HG03039 (cell line): ENCODE measurements at regions not wholly inside any gene's neighbourhood (a gene's known extent, or its start where the extent isn't known, plus 50 kb on each side); places are given as distances from the start of the nearest gene placed in this dataset.
"Not testable (repeated sequence)": the region's sequence is repeated elsewhere in the genome, so short reads cannot be mapped to it uniquely, and the experiment has no call there.

ENCODE experiments used
- ATAC-seq: cut with Tn5 transposase; IDR thresholded peaks from one replicate; pipeline ENCODE4 v1.9.1; 2021; ENCODE audit warnings: mild to moderate bottlenecking, moderate library complexity; ENCODE audit not compliant: unreplicated experiment

GRCh38 chr7:81234896-81235295, 316.0 kb upstream of the SEMA3C start:
- no peak for ATAC-seq

DNA sequence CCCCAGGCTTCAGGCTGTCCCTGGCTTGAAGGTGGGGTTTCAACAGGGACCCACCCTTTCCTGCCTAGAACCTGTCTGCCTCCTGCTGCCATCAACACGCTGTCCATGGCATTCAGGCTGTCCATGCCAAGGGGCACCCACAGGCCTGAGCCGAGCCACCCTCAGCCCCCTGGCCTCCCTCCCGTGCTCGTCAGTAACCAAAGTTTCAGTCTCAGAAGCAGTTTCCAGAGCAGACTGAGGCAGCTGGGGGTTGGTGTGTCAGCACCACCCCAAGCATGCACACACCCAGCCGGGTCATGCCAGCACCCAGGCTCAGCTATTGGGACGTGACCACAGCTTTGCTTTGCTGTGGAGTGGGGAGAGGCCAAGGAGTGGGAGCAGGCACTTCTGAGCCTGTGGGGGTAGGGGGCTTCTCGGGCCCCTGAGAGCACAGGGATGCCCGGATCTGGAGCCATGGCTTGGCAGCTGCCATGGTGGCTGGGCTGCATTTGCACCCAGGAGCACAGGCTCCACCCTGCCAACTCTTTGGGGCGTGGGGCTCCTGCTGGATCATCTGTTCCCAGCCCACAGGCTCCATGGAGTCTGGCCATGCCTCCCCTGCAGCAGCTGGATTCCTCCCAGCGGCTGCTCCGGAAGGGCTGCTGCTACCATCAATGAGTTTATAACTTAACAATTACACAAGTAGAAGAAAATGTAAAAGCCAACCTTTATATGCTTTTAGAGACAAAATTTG, 314.5 kb upstream of the SEMA3C start:
- ATAC-seq = no peak

DNA sequence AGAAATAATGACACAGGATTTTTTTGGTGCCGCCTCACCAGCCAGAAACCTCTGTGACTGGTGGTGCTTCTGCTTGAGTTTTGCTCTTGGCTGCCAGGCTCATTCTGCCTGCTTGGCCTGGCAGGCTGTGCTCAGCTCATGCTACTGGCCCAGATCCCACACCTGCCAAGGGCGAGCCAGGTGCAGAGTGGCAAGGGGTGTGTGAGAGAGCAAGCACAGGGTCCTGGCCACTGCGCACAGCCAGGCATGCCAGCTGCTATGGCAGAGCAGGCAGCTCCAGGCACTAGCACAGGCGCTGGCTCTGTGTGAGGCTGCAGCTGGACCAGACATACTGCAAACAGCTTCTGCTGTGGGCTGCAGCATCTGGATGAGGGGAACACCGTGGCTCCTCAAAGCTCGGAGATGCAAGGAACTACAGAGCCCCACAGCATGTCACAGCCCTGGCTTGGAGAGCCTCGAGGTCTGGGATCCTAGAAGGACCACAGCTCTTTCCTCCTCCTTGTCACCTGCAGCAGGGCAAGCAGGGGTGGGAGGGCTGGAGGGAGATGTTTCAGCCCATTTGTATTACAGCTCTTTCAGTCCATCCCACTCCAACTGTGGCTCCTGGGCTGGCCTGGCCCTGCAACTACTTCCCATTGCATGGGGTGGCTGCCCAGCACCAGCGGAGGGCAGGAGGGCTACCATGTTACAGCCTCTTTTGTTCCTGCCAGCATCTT, 313.4 kb upstream of the SEMA3C start:
- no peak for ATAC-seq

- no peak for ATAC-seq
Observed at GRCh38 chr7:81231301-81231838, 312.5 kb upstream of the SEMA3C start.

DNA sequence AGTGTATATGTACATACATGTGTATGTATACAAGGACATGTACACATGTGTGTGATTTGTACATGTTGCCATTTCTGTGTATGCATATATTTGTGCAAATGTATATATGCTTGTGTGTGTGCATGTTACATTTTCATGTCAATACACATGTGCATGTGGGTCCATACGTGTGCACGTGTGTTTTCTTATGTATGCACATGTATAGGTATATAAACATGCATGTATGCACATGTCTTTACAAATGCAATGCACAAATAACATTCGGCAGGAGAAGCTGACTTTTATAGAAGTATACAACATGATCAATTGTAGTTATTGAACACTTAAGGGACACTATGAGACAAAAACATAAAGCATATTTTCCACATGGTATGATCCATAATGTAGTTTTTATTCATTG, 307.4 kb upstream of the SEMA3C start:
- no peak for ATAC-seq

- not testable (repeated sequence) for ATAC-seq
Observed at GRCh38 chr7:81222692-81223091, 303.8 kb upstream of the SEMA3C start.

DNA sequence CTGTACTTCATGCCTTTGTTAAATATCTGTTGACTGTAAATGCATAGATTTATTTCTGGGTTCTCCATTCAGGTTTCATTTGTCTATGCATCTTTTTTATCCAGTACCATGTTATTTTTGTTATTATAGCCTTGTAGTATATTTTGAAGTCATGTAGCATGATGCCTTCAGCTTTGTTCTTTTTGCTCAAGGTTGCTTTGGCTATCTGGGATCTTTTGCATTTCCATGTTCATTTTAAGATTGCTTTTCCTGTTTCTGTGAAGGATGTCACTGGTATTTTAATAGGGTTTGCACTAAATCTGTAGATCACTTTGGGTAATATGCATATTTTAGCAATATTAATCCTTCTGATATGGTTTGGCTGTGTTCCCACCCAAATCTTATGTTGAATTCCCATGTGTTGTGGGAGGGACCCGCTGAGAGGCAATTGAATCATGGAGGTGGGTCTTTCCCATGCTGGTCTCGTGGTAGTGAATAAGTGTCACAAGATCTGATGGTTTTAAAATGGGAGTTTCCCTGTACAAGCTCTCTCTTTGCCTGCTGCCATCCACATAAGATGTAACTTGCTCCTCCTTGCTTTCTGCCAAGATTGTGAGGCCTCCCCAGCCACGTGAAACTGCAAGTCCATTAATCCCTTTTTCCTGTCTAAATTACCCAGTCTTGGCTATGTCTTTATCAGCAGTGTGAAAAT, 302.8 kb upstream of the SEMA3C start:
- no peak for ATAC-seq

- no peak for ATAC-seq
Observed at GRCh38 chr7:81218480-81219106, 299.7 kb upstream of the SEMA3C start.

DNA sequence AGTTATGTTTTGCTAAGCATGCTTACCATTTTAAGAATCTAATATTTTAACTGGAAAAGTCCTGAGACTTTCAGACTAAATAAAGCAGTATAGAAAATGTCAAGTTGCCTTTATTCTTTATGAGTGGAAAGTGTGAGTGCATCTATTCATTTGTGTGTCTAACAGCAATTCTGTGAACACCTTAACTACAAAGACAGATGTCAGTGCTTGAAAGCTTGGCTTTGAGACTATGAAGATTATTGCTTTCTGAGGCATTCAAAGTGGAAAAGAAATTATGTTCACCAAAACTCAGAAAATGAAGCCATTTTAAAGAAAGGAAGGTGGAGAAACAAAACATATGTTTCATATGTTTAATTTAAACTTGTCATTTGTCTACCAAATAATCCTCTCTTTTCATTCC, 294.5 kb upstream of the SEMA3C start:
- ATAC-seq = no peak

DNA sequence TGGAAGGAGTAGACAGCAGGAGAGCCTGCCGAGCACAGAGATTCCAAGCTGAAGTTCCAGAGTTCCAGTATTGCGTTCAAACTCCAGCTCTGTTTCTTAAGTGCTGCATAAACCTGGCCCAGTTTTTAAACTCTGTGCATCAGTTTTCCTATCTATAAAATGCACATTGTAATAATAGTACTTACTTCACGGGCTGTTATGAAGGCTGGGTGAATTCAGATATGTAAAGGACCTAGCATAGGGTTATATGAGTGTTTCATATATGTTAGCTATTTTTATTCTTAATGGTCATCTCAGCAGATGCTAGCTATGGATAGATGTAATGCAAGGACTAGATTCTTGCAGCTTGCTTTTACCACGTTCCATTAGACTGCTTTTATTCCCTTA, 293.1 kb upstream of the SEMA3C start:
- ATAC-seq = no peak

GRCh38 chr7:81211204-81211933, 292.5 kb upstream of the SEMA3C start:
- ATAC-seq = no peak

DNA sequence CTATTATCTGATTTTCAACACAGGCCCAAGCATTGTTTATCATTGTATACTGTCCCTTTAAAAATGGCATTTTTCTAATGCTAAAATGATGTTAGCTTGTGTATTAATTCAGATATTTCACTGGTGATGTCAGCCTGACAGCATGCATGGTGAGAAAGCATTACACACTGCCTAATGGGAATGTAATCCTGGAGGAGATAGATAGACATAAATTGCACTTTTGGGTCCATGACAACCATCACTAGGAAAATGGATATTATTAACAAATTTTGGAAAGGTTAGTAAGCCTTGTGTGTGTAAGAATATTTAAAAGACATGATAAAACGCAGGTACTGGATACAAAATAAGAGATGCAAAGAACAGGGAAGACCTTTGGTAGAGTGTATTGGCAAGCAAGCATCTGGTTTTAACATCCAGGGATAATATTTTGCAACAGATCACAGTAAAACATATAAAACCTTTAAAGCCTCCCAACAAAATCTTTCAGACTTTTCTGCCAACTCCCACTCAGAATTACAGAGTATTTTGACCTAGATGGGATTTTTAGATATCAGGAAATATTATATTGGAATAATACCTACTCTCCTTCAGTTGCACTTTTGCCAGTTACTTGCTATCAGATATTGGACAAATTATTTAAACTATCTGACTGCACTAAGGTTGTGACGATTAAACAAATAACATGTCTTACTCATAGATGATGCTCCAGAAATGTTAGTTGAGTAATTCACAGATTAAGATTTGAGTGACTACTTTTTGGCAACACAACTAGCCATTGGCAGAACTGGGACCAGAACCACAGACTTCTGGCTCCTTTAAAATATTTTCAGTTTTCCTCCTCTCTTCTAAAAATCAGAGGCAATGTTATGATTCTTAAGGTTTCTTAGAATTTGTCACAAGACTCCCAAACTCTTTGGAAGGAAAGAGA, 291.6 kb upstream of the SEMA3C start:
- ATAC-seq = no peak

DNA sequence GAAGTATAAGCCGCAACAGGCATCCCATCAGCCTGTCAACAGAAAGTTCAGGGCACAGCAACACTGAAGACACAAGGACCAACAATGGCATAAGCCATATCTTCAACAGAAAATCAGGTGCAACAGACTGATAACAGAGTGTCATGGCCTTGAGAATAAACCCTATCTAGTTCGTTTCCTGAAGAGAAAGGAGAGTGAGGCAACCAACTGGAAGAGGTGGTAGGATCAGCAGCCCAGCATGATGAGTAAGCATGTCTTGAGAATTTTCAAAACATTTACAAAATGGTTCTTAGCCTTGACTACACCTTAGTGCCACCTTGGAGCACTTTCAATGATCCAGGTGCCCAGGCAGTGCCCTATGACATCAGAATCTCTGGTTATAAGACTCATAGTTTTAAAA, 290.2 kb upstream of the SEMA3C start:
- ATAC-seq = no peak

DNA sequence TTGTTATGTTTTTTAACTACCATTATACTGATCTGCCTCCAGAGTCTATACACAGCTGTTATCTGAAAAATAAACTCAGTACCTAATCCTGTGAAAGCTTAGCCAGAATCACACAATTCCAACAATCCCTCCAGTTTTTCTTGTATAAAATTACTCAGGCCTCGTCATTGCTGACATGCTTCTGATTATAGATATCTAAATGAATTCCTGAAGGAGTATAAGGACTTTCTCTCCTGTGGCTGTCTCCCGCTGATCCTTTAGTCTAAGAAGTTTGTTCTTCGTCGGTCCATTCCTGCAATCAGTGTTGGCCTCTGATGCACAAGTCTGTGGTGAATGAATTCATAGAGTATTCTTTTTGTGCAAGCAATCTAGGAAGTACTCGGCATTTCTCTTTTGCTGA, 288.9 kb upstream of the SEMA3C start:
- no peak for ATAC-seq

DNA sequence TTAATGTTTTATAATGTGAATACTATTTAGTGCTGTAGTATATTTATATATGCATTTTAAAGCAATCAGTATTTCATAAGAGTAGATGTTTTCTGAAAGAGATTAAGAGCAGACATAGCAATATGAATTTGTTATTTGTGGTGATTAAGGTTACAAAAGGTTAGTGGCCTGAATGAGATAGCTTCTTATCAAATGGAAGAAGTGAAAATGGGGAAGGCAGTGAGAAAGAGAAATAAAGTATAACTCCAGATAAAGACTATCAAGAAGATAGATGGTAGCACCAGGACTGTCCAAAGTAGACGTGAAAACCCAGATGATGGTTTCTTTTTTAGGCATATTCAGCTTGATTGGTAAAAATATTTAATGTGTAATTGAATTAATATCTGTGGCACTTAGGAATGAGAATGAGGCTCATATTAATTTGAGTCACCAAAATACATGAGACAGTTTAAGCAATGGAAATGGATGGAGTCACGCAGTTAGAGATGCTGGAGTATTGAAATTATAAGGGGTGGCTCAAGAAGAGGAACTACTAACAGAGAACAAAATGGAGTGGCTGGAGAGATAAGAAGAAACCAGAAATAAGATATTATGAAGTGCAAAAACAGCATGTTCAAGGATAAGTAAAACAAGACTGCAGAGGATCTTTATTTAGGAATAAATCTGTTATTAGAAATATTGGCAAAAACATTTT, 288.0 kb upstream of the SEMA3C start:
- no peak for ATAC-seq

GRCh38 chr7:81206217-81206616, 287.4 kb upstream of the SEMA3C start:
- ATAC-seq = no peak

GRCh38 chr7:81201188-81201587, 282.3 kb upstream of the SEMA3C start:
- ATAC-seq = no peak

- ATAC-seq = no peak
Observed at GRCh38 chr7:81198766-81199165, 279.9 kb upstream of the SEMA3C start.

DNA sequence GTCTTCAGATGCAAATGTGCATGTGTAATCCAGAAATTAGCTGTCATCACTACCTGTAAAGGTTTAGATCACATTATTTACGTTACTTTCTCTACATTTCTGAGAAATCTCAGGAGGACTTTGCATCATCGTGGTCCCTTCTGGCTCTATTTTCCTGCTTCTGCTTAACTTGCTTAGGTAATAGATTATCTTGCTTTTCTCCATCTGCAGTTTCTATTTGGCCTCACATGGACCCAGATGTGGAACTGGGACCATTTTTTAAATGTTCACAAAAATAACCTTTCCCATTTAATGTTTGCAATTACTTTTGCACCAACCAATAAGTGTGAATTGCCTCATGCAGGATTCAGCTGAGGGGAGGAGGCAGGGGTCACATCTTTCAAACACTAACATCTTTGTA, 278.4 kb upstream of the SEMA3C start:
- no peak for ATAC-seq
